HepG2 (cell line): ENCODE measurements at regions not wholly inside any gene's neighbourhood (a gene's known extent, or its start where the extent isn't known, plus 50 kb on each side); places are given as distances from the start of the nearest gene placed in this dataset.

ENCODE experiments used
- E2F5 ChIP-seq: sonication (generic); formaldehyde crosslinking; conservative IDR thresholded peaks from 2 replicates; pipeline ENCODE4 v1.4.0; 2020; ENCODE audit warnings: missing genetic modification reagents
- HOMEZ ChIP-seq: IDR thresholded peaks from 2 replicates; pipeline ENCODE4 v1.6.1; 2016; ENCODE audit warnings: low read depth
- PTBP1 ChIP-seq: fragments of 200-400 bp; formaldehyde crosslinking; IDR thresholded peaks from 2 replicates; pipeline ENCODE4 v1.6.1; 2018; ENCODE audit warnings: low read length, low read depth; ENCODE audit not compliant: poor library complexity, severe bottlenecking
- ZBED4 ChIP-seq: sonication (generic); formaldehyde crosslinking; IDR thresholded peaks from 2 replicates; pipeline ENCODE4 v1.4.0; 2020; ENCODE audit warnings: missing genetic modification reagents, borderline replicate concordance
- ZBTB1 ChIP-seq: sonication (generic); formaldehyde crosslinking; IDR thresholded peaks from 2 replicates; pipeline ENCODE4 v1.4.0; 2020; ENCODE audit warnings: missing genetic modification reagents, borderline replicate concordance
- ZNF557 ChIP-seq: sonication (generic); formaldehyde crosslinking; IDR thresholded peaks from 2 replicates; pipeline ENCODE4 v1.4.0; 2020; ENCODE audit warnings: missing genetic modification reagents
- ZNF597 ChIP-seq: sonication (generic); formaldehyde crosslinking; IDR thresholded peaks from 2 replicates; pipeline ENCODE4 v1.5.0; 2020; ENCODE audit warnings: missing genetic modification reagents

- TF ChIP-seq ZNF597 (CRISPR knock-in tag) (no peak), ZNF557 (CRISPR knock-in tag) (no peak), PTBP1 (no peak), ZBTB1 (no peak), HOMEZ (CRISPR knock-in tag) (no peak), E2F5 (no peak), ZBED4 (CRISPR knock-in tag) (no peak)
Measured at GRCh38 chr10:130904676-130905075, 406.8 kb downstream of the TCERG1L start (continued).
